ENCODE measurements at regions not wholly inside any gene's neighbourhood (a gene's known extent, or its start where the extent isn't known, plus 50 kb on each side); places are given as distances from the start of the nearest gene placed in this dataset.

DNA sequence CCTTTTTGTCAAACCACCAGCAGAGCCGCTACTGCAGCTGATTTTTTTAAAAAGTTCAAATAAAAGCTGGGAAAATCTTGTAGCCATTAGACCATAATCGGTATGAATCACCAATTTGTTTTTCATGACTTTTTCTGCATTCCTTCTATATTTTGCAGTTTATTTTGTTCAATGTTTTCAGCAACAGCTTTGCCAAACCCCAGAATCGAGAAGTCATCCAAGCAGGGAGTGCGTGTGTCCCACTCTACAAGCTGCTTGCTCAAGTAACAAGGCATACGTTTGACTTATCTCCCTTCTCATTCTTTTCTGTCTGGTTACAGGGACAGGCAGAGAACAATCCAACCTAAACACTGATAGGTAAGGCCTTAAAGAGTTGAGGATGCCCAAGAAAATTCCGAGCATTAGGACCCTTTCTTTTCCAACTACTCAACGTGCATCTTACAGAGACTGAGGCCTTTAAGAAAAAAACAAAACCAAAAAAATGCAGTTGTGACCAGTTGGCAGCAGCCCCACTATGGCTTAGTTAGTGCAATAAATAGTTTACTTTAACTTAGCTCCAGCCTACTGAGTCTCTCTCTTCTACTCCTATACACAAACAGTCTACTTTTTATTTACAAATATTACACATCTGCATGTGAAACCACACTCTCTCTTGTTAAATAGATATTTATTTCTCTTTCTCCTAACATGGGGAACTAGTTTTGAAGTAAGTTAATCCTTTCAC, 134.7 kb upstream of the SLIT3 start:
- Mint-ChIP-seq H3K4me3 (no peak overlapping the region), H3K4me1 (no peaks in the 10 kb centered on the region), H3K27me3 (ENCODE audit: low read depth, poor library complexity) (no peaks in the 10 kb centered on the region), H3K9me3 (no peaks in the 10 kb centered on the region), H3K27ac (no peak overlapping the region), H3K36me3 (ENCODE audit: low read depth) (no peaks in the 10 kb centered on the region)
- TF ChIP-seq, protein P1, sequence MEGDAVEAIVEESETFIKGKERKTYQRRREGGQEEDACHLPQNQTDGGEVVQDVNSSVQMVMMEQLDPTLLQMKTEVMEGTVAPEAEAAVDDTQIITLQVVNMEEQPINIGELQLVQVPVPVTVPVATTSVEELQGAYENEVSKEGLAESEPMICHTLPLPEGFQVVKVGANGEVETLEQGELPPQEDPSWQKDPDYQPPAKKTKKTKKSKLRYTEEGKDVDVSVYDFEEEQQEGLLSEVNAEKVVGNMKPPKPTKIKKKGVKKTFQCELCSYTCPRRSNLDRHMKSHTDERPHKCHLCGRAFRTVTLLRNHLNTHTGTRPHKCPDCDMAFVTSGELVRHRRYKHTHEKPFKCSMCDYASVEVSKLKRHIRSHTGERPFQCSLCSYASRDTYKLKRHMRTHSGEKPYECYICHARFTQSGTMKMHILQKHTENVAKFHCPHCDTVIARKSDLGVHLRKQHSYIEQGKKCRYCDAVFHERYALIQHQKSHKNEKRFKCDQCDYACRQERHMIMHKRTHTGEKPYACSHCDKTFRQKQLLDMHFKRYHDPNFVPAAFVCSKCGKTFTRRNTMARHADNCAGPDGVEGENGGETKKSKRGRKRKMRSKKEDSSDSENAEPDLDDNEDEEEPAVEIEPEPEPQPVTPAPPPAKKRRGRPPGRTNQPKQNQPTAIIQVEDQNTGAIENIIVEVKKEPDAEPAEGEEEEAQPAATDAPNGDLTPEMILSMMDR (IDR thresholded peaks at IDR 0.05) = no peak
- no peak for DNase-seq

DNA sequence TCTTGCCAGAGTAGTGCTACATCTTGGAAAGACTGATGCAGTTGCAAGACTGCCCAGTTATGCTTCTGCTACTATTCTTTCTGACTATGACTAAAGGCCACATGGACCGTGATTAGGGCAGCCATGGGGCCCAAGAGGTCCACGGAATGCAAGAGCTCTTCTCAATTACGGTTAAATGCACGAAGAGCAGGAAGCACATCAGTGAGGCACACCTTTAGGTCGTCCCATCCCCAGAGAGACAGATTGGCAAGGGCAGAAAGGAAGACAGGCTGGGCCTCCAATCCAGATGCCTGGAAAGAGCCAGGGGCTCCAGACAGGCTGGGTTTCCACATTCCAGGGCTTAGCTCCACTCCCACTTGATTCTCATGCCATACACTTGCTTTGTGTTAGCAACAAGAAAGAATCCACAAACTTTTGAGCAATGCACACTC, 132.3 kb upstream of the SLIT3 start:
- TF ChIP-seq, protein P1 (IDR thresholded peaks at IDR 0.05) = no peak
- DNase-seq = no peak
- Mint-ChIP-seq H3K36me3 (ENCODE audit: low read depth) (no peaks in the 10 kb centered on the region), H3K27ac (no peak overlapping the region), H3K9me3 (no peaks in the 10 kb centered on the region), H3K4me3 (no peak overlapping the region), H3K27me3 (ENCODE audit: low read depth, poor library complexity) (no peaks in the 10 kb centered on the region), H3K4me1 (no peaks in the 10 kb centered on the region)

DNA sequence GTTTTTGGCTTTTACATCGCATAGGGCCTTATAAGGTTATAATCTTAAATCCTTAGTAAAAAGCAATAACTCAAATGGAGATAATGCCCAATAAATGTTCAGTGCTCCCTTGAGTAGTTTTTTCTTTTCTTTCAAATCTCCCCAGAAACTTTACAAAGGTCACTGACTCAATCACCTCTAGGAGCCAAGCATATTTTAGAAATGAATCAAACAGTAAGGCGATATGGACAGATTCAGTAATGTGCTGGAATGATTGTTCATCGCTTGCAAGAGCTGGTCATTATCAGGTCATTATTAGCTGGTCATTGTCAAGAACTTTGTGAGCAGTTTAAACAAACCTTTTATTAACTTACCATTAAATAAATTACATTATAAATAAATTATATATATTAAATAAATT, 130.4 kb upstream of the SLIT3 start:
- no peaks in the 10 kb centered on the region for H3K9me3 Mint-ChIP-seq
- DNase-seq = no peak
- H3K27me3 Mint-ChIP-seq (ENCODE audit: low read depth, poor library complexity) = no peaks in the 10 kb centered on the region
- peaks cover 8% of the 10 kb centered on the region for H3K4me1 Mint-ChIP-seq
- H3K4me3 Mint-ChIP-seq = no peak overlapping the region
- no peaks in the 10 kb centered on the region for H3K36me3 Mint-ChIP-seq (ENCODE audit: low read depth)
- H3K27ac Mint-ChIP-seq = no peak overlapping the region
- TF ChIP-seq, protein P1 (IDR thresholded peaks at IDR 0.05) = no peak

DNA sequence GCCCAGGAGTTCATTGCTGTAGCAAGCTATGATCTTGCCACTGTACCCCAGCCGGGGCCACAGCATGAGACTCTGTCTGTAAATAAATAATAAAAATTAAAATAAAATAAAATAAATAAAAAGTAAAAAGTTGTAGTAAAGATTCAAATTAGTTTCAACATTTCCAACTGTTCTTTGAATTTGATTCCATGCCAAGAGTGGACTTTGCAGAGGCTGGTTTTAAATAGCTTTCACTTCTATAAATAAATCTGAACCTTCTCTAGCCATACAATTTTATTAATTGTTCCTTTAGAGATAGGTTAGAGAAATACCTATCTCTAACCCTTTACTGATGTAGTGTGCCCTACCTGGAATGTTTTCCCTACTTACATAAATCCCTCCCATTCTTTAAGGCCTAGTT, 129.7 kb upstream of the SLIT3 start:
- no peak for DNase-seq
- no peak overlapping the region for H3K27ac Mint-ChIP-seq
- no peaks in the 10 kb centered on the region for H3K9me3 Mint-ChIP-seq
- H3K4me1 Mint-ChIP-seq = peaks cover 11% of the 10 kb centered on the region
- TF ChIP-seq, protein P1 (IDR thresholded peaks at IDR 0.05) = no peak
- H3K36me3 Mint-ChIP-seq (ENCODE audit: low read depth) = no peaks in the 10 kb centered on the region
- no peaks in the 10 kb centered on the region for H3K27me3 Mint-ChIP-seq (ENCODE audit: low read depth, poor library complexity)
- no peak overlapping the region for H3K4me3 Mint-ChIP-seq

DNA sequence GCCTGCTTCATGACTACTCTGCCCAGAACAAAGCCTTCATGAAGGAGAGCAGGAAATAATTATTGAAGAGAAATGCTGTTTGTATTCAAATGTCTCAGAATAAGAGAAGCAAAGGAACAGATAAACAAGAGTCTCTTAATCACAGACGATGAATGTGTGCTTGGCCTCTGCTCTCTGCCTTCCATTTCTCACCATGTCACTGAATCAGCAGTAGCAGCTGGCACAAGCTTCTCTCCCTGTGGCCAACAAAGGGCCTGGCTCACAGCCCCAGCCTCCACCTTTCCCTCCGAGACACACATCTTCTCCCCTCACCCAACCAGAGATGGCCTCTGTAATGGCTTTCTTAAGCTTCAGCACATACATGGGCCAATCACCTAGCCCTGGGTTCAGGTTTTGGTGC, 128.1 kb upstream of the SLIT3 start:
- Mint-ChIP-seq H3K27ac (peak overlapping the region; percentile 21), H3K4me1 (peaks cover 11% of the 10 kb centered on the region), H3K4me3 (no peak overlapping the region), H3K27me3 (ENCODE audit: low read depth, poor library complexity) (no peaks in the 10 kb centered on the region), H3K36me3 (ENCODE audit: low read depth) (no peaks in the 10 kb centered on the region), H3K9me3 (no peaks in the 10 kb centered on the region)
- TF ChIP-seq, protein P1 (IDR thresholded peaks at IDR 0.05) = no peak
- no peak for DNase-seq

DNA sequence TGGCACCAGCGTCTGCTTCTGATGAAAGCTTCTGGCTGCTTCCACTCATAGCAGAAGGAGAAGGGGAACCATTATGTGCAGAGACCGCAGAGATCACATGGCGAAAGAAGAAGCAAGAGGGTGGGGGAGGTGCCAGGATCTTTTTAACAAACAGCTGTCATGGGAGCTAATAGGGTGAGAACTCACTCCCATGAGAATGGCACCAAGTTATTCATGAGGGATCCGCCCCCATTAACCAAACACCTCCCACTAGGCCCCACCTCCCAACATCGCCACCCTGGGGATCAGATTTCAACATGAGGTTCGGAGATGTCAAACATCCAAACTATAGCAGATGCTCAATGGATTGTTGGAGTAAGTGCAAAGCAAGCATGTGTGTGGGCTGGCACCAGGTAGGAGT, 125.8 kb upstream of the SLIT3 start:
- no peak for DNase-seq
- H3K9me3 Mint-ChIP-seq = no peaks in the 10 kb centered on the region
- H3K4me1 Mint-ChIP-seq = peaks cover 11% of the 10 kb centered on the region
- TF ChIP-seq, protein P1 (IDR thresholded peaks at IDR 0.05) = no peak
- H3K4me3 Mint-ChIP-seq = no peak overlapping the region
- no peaks in the 10 kb centered on the region for H3K27me3 Mint-ChIP-seq (ENCODE audit: low read depth, poor library complexity)
- H3K27ac Mint-ChIP-seq = no peak overlapping the region
- H3K36me3 Mint-ChIP-seq (ENCODE audit: low read depth) = no peaks in the 10 kb centered on the region
